HEK293 (cell line): ENCODE measurements at regions not wholly inside any gene's neighbourhood (a gene's known extent, or its start where the extent isn't known, plus 50 kb on each side); places are given as distances from the start of the nearest gene placed in this dataset.

Experiments
- ZBTB8A ChIP-seq: fragments of 450-650 bp; formaldehyde crosslinking; IDR thresholded peaks from 2 replicates; pipeline ENCODE4 v1.5.1; 2016; ENCODE audit warnings: missing biosample characterization, missing genetic modification characterization
- ZNF510 ChIP-seq: fragments of 450-650 bp; formaldehyde crosslinking; IDR thresholded peaks from 2 replicates; pipeline ENCODE4 v1.5.1; 2018; ENCODE audit warnings: mild to moderate bottlenecking, missing genetic modification characterization, missing biosample characterization; ENCODE audit not compliant: insufficient replicate concordance
- ZNF639 ChIP-seq: fragments of 450-650 bp; formaldehyde crosslinking; IDR thresholded peaks from 2 replicates; pipeline ENCODE4 v1.5.1; 2016; ENCODE audit warnings: missing biosample characterization, missing genetic modification characterization
- ZNF785 ChIP-seq: fragments of 450-650 bp; formaldehyde crosslinking; IDR thresholded peaks from 2 replicates; pipeline ENCODE4 v1.5.1; 2016; ENCODE audit warnings: missing biosample characterization, missing genetic modification characterization
- ZSCAN16 ChIP-seq: fragments of 450-650 bp; formaldehyde crosslinking; IDR thresholded peaks from 2 replicates; pipeline ENCODE4 v1.5.1; 2016; ENCODE audit warnings: missing biosample characterization, missing genetic modification characterization
- TF ChIP-seq, protein P1 (sequence below): fragments of 450-650 bp; formaldehyde crosslinking; IDR thresholded peaks from 2 replicates; pipeline ENCODE4 v1.5.1; 2016; ENCODE audit warnings: missing biosample characterization, missing genetic modification characterization

DNA sequence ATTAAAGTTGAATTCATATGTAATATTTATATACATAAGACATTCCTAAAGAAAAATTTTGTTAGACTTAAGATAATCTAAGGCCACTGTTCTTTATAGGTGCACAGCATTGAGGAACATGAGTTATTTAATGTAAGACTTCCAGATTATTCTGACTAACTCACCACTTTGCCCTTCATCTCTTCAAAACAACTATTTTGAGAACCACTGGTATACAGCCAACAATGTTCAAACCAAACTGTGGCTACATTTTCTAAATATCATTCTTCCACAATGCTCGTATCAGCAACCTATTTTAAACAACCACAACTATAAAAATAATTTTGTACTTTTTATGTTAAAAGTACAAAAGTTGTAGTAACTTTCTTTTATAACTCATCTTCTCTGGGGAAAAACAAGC lies 199.8 kb upstream of the ALCAM start:
- no peak for TF ChIP-seq ZNF639 (tag by site-specific recombination)
- TF ChIP-seq, protein P1, sequence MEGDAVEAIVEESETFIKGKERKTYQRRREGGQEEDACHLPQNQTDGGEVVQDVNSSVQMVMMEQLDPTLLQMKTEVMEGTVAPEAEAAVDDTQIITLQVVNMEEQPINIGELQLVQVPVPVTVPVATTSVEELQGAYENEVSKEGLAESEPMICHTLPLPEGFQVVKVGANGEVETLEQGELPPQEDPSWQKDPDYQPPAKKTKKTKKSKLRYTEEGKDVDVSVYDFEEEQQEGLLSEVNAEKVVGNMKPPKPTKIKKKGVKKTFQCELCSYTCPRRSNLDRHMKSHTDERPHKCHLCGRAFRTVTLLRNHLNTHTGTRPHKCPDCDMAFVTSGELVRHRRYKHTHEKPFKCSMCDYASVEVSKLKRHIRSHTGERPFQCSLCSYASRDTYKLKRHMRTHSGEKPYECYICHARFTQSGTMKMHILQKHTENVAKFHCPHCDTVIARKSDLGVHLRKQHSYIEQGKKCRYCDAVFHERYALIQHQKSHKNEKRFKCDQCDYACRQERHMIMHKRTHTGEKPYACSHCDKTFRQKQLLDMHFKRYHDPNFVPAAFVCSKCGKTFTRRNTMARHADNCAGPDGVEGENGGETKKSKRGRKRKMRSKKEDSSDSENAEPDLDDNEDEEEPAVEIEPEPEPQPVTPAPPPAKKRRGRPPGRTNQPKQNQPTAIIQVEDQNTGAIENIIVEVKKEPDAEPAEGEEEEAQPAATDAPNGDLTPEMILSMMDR: no peak
- TF ChIP-seq ZNF785 (tag by site-specific recombination): no peak
- no peak for TF ChIP-seq ZNF510 (tag by site-specific recombination)
- TF ChIP-seq ZBTB8A: no peak
- no peak for TF ChIP-seq ZSCAN16 (tag by site-specific recombination)
